K562 (cell line): ENCODE measurements at regions not wholly inside any gene's neighbourhood (a gene's known extent, or its start where the extent isn't known, plus 50 kb on each side); places are given as distances from the start of the nearest gene placed in this dataset.

ENCODE experiments used
- MAZ ChIP-seq, 2 experiments: fragments of 450-650 bp in 1 of 2; sonication (generic) in 1 of 2; formaldehyde crosslinking; IDR thresholded peaks in 1 of 2; conservative IDR thresholded peaks in 1 of 2; 2 replicates each; pipeline versions ENCODE4 v1.4.0 to v1.5.0; 2020; ENCODE audit warnings: mild to moderate bottlenecking in 1 of 2, missing genetic modification reagents in 1 of 2
- THRB ChIP-seq: fragments of 450-650 bp; formaldehyde crosslinking; conservative IDR thresholded peaks from 2 replicates; pipeline ENCODE4 v1.4.0; 2022; ENCODE audit warnings: mild to moderate bottlenecking, missing genetic modification characterization
- USF1 ChIP-seq: sonication (generic); formaldehyde crosslinking; IDR thresholded peaks from 2 replicates; pipeline ENCODE4 v1.9.0; 2022; ENCODE audit warnings: mild to moderate bottlenecking, missing genetic modification reagents

DNA sequence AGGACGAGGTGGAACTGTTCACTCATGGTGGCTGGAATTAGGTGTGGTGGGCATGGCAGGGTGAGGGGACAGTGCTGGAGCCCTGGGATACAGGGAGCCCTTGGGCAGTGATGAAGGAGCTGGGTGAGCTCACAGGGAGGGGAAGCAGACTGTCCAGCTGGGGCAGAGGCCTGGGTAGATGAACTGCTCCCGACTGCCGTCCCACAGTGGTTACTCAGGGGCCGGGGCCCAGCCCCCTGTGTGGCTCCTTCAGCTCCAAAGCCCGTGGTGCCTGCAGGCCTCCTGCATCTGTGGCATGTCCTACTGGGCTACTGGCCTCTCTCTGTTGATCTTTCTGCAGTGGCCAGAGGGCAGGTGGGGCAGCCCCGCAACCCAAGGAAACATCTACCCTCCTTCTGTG, 661.1 kb downstream of the NPHP4 start:
- no peak for TF ChIP-seq THRB
- no peak for TF ChIP-seq MAZ (CRISPR knock-in tag; conservative IDR thresholded peaks at IDR 0.05 in 1 of 2, IDR thresholded peaks at IDR 0.05 in 1 of 2)
- no peak for TF ChIP-seq USF1
